ENCODE measurements at regions not wholly inside any gene's neighbourhood (a gene's known extent, or its start where the extent isn't known, plus 50 kb on each side); places are given as distances from the start of the nearest gene placed in this dataset.

DNA sequence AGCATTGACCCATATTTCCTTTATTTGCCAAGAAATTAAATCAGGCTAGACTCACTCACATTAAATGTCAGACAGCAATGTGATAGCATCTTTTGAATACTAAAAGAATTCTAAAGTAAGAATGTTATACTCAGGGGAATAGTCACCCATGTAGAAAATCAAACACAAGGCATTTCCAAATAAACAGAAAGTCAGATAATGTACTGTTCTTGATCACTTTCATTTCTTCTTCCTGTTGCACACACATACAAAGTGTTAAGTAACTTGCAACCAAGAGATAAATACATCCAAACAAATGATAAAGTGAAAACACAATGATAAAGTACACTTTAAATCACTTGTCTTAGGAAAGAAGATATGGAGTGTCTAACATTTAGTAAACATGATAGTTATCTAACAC lies 1366.6 kb upstream of the MIR17HG start:
- no peak for DNase-seq (ENCODE audit: low spot score)
- no peaks in the 10 kb centered on the region for H3K4me1 ChIP-seq (ENCODE audit: insufficient read depth)
- no peaks in the 10 kb centered on the region for H3K79me2 ChIP-seq
- no peaks in the 10 kb centered on the region for H3K36me3 ChIP-seq (replicated peaks; ENCODE audit: insufficient read depth, low read depth)
- H3K4me3 ChIP-seq: no peak overlapping the region
- H2AFZ ChIP-seq: no peak overlapping the region
- no peaks in the 10 kb centered on the region for H3K9me3 ChIP-seq (ENCODE audit: low read depth)
- H3K27me3 ChIP-seq: no peaks in the 10 kb centered on the region
- H3K9me2 ChIP-seq (replicated peaks; ENCODE audit: insufficient read depth): no peaks in the 10 kb centered on the region
- no peak for TF ChIP-seq EZH2phosphoT487 (IDR thresholded peaks at IDR 0.05; ENCODE audit: low read depth, severe bottlenecking, unreplicated experiment)
- no peak for TF ChIP-seq EZH2 (IDR thresholded peaks at IDR 0.05; ENCODE audit: borderline replicate concordance)
- TF ChIP-seq CTCF (IDR thresholded peaks at IDR 0.05; ENCODE audit: poor library complexity): no peak
- H3K27ac ChIP-seq: no peak overlapping the region
- H3K4me2 ChIP-seq: no peak overlapping the region
- H4K20me1 ChIP-seq (ENCODE audit: insufficient read depth, poor library complexity, severe bottlenecking): no peaks in the 10 kb centered on the region

- Histone ChIP-seq H3K9me3 (ENCODE audit: low read depth) (no peaks in the 10 kb centered on the region), H3K27ac (no peak overlapping the region), H4K20me1 (ENCODE audit: insufficient read depth, poor library complexity, severe bottlenecking) (no peaks in the 10 kb centered on the region), H3K4me1 (ENCODE audit: insufficient read depth) (no peaks in the 10 kb centered on the region), H3K36me3 (replicated peaks; ENCODE audit: insufficient read depth, low read depth) (no peaks in the 10 kb centered on the region), H3K27me3 (no peaks in the 10 kb centered on the region), H3K79me2 (no peaks in the 10 kb centered on the region), H2AFZ (peak overlapping the region; percentile 33), H3K4me3 (no peak overlapping the region), H3K4me2 (peak overlapping the region; percentile 37), H3K9me2 (replicated peaks; ENCODE audit: insufficient read depth) (no peaks in the 10 kb centered on the region)
- TF ChIP-seq EZH2phosphoT487 (IDR thresholded peaks at IDR 0.05; ENCODE audit: low read depth, severe bottlenecking, unreplicated experiment) (no peak), EZH2 (IDR thresholded peaks at IDR 0.05; ENCODE audit: borderline replicate concordance) (no peak), CTCF (IDR thresholded peaks at IDR 0.05; ENCODE audit: poor library complexity) (no peak)
- peak; percentile 5 for DNase-seq (ENCODE audit: low spot score)
- WGBS (ENCODE audit: low lambda C conversion rate, missing lambda C conversion rate): 72% methylated on average over 5 of the region's 5 CpGs
These were observed 1364.9 kb upstream of the MIR17HG start for GRCh38 chr13:89982407-89983095.

- H3K9me2 ChIP-seq (replicated peaks; ENCODE audit: insufficient read depth): no peaks in the 10 kb centered on the region
- H2AFZ ChIP-seq: no peak overlapping the region
- no peaks in the 10 kb centered on the region for H3K9me3 ChIP-seq (ENCODE audit: low read depth)
- no peak for DNase-seq (ENCODE audit: low spot score)
- 75% methylated on average over 4 of the region's 4 CpGs for WGBS (ENCODE audit: low lambda C conversion rate, missing lambda C conversion rate)
- no peaks in the 10 kb centered on the region for H3K36me3 ChIP-seq (replicated peaks; ENCODE audit: insufficient read depth, low read depth)
- H3K79me2 ChIP-seq: no peaks in the 10 kb centered on the region
- no peak overlapping the region for H3K4me2 ChIP-seq
- no peak overlapping the region for H3K4me3 ChIP-seq
- no peak overlapping the region for H3K27ac ChIP-seq
- H3K4me1 ChIP-seq (ENCODE audit: insufficient read depth): no peaks in the 10 kb centered on the region
- H3K27me3 ChIP-seq: no peaks in the 10 kb centered on the region
- TF ChIP-seq EZH2phosphoT487 (IDR thresholded peaks at IDR 0.05; ENCODE audit: low read depth, severe bottlenecking, unreplicated experiment) (no peak), CTCF (IDR thresholded peaks at IDR 0.05; ENCODE audit: poor library complexity) (no peak), EZH2 (IDR thresholded peaks at IDR 0.05; ENCODE audit: borderline replicate concordance) (no peak)
- no peaks in the 10 kb centered on the region for H4K20me1 ChIP-seq (ENCODE audit: insufficient read depth, poor library complexity, severe bottlenecking)
These were observed 1359.3 kb upstream of the MIR17HG start for GRCh38 chr13:89988206-89988605.
